ENCODE measurements at regions not wholly inside any gene's neighbourhood (a gene's known extent, or its start where the extent isn't known, plus 50 kb on each side); places are given as distances from the start of the nearest gene placed in this dataset.
"Not testable (repeated sequence)": the region's sequence is repeated elsewhere in the genome, so short reads cannot be mapped to it uniquely, and the experiment has no call there.

DNA sequence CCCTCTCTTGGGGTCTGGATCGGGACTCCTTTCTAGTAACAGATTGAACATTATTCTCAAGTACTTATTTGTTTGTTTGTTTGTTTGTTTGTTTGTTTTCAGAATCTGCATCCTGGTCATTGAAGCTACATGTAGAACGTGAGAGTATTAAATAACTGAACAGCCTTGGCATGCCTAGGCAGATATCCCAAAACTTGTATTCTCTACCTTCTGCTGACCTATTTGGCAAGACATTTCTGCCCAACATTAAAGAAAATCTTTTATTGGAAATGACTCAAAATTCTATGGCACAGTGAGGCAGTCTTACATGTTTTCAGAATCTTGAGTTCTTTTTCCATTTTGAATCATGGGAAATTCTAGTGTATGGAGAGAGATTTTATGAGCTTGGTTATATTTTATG, 165.1 kb upstream of the CNOT2 start:
- ChIA-PET CTCF (no interaction called here), POLR2A (no interaction called here)
- DNase-seq (ENCODE audit: low read depth, low spot score) = no peak
- H3K4me3 ChIP-seq (ENCODE audit: low read depth, low read length) = no peak overlapping the region
- TF ChIP-seq, protein P1, sequence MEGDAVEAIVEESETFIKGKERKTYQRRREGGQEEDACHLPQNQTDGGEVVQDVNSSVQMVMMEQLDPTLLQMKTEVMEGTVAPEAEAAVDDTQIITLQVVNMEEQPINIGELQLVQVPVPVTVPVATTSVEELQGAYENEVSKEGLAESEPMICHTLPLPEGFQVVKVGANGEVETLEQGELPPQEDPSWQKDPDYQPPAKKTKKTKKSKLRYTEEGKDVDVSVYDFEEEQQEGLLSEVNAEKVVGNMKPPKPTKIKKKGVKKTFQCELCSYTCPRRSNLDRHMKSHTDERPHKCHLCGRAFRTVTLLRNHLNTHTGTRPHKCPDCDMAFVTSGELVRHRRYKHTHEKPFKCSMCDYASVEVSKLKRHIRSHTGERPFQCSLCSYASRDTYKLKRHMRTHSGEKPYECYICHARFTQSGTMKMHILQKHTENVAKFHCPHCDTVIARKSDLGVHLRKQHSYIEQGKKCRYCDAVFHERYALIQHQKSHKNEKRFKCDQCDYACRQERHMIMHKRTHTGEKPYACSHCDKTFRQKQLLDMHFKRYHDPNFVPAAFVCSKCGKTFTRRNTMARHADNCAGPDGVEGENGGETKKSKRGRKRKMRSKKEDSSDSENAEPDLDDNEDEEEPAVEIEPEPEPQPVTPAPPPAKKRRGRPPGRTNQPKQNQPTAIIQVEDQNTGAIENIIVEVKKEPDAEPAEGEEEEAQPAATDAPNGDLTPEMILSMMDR (IDR thresholded peaks at IDR 0.05; ENCODE audit: insufficient read depth, low read length, missing control alignments) = no peak

DNA sequence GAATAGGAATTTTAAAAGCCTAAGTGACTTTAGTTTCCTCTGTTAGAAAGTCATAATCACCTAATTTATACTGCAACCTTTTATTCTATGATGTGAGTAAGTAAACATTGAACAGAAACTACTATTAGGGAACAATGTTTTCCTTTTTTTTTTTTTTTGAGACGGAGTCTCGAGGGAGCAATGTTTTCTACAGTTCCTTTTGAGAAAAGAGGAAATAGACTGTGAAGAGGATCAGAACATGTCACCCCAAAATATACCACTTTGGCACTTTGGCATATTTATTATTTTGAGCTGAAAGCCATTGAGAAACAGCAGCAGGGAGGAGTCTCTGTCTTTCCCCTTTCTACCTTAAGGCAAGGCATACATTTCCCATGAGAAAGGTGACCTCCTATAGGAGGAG, 162.7 kb upstream of the CNOT2 start:
- TF ChIP-seq, protein P1 (IDR thresholded peaks at IDR 0.05; ENCODE audit: insufficient read depth, low read length, missing control alignments) = no peak
- ChIA-PET POLR2A (no interaction called here), CTCF (no interaction called here)
- H3K4me3 ChIP-seq (ENCODE audit: low read depth, low read length) = no peak overlapping the region
- DNase-seq (ENCODE audit: low read depth, low spot score) = no peak

DNA sequence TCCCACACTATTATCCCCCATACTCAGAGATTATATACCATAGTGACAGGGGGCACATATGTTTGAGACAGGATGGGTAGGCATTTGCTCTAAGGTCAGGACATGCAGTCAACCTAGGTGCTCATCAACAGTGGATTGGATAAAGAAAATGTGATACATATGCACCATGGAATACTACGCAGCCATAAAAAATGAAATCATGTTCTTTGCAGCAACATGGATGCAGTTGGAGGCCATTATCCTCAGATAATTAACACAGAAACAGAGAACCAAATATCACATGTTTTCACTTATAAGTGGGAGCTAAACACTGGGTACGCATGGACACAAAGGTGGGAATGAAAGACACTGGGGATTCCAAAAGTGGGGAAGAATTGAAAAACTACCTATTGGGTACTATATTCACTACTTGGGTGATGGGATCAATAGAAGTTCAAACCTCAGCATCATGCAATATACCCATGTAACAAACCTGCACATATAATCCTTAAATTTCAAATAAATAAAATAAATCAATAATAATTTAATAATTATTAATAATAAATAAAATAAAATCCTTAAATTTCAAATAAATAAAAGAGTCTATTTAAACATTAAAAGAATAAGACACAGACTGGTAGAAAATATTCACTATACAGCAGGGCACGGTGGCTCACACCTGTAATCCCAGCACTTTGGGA, 160.1 kb upstream of the CNOT2 start:
- CTCF ChIA-PET = no interaction called here
- TF ChIP-seq, protein P1 (IDR thresholded peaks at IDR 0.05; ENCODE audit: insufficient read depth, low read length, missing control alignments) = no peak
- POLR2A ChIA-PET = no interaction called here
- no peak overlapping the region for H3K4me3 ChIP-seq (ENCODE audit: low read depth, low read length)
- no peak for DNase-seq (ENCODE audit: low read depth, low spot score)

DNA sequence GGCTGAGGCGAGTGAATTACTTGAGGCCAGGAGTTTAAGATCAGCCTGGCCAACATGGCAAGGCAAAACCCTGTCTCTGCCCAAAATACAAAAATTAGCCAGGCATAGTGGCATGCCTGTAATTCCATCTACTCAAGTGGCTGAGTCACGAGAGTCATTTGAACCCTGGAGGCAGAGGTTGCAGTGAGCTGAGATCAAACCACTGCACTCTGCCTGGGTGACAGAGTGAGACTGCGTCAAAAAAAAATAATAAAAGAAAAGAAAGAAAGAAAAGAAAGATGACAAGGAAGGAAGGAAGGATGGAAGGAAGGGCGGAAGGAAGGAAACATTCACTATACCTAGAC, 159.6 kb upstream of the CNOT2 start:
- CTCF ChIA-PET = no interaction called here
- DNase-seq (ENCODE audit: low read depth, low spot score) = no peak
- POLR2A ChIA-PET = no interaction called here
- TF ChIP-seq, protein P1 (IDR thresholded peaks at IDR 0.05; ENCODE audit: insufficient read depth, low read length, missing control alignments) = no peak
- no peak overlapping the region for H3K4me3 ChIP-seq (ENCODE audit: low read depth, low read length)

DNA sequence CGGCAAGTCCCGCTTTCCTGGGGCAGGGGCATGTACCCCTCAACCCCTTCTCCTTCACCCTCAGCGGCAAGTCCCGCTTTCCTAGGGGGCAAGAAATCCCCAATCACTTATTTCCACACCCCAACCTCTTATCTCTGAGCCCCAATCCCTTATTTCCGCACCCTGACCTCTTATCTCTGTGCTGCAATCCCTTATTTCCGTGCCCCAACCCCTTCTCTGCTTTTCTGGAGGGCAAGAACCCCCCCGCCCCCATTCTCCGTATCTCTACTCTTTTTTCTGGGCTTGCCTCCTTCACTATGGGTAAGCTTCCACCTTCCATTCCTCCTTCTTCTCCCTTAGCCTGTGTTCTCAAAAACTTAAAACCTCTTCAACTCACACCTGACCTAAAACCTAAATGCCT, 156.9 kb upstream of the CNOT2 start:
- POLR2A ChIA-PET; CTCF ChIA-PET; DNase-seq (ENCODE audit: low read depth, low spot score); H3K4me3 ChIP-seq (ENCODE audit: low read depth, low read length): not testable (repeated sequence)

DNA sequence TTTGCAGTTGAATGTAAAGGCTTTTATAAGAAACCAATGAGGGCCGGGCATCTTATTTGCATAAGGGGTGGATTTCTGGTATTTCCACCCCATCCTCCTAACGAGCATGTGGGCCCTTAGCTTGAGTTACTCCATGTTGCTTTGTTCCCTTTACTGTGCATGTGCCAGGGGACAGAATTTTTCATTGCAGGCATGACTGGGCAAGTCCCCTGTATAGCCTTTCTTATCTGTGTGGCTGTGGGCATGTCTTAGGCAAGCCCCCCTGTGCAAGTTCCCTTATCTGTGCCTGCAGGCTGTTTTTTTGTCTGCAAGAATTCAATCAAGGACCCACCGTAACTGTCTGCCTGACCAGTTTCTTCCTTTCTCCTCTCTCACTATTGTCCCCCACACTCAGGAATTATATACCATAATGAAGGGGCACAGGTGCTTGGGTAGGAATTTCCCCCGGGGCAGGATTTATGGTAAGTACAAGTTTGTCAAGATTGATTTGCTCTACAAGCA, 152.2 kb upstream of the CNOT2 start:
- CTCF ChIA-PET = no interaction called here
- DNase-seq (ENCODE audit: low read depth, low spot score) = no peak
- TF ChIP-seq, protein P1 (IDR thresholded peaks at IDR 0.05; ENCODE audit: insufficient read depth, low read length, missing control alignments) = no peak

DNA sequence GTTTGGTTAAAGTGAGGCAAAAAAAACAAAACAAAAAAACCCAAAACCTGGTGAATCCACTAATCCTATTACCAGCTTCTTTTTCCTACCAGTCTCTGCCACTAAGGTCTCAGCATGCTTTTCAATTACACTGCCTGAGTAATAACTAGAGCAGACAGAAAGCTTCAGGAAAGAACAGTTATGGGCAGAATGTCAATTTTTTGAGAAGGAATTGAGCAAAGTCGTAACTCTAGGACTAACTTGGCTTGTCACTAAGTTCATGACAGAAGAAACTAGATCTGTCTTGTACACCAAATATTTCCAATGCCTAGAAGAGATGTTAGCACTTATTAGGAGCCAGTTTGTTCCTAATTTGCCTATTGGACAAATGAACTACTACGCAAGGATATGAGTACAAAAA, 148.8 kb upstream of the CNOT2 start:
- DNase-seq (ENCODE audit: low read depth, low spot score) = no peak
- TF ChIP-seq, protein P1 (IDR thresholded peaks at IDR 0.05; ENCODE audit: insufficient read depth, low read length, missing control alignments) = no peak
- H3K4me3 ChIP-seq (ENCODE audit: low read depth, low read length) = no peak overlapping the region
- CTCF ChIA-PET = no interaction called here
- POLR2A ChIA-PET = no interaction called here

More for the DNA sequence above, 152.2 kb upstream of the CNOT2 start:
- H3K4me3 ChIP-seq (ENCODE audit: low read depth, low read length) = no peak overlapping the region
- POLR2A ChIA-PET = no interaction called here
